ENCODE measurements at regions not wholly inside any gene's neighbourhood (a gene's known extent, or its start where the extent isn't known, plus 50 kb on each side); places are given as distances from the start of the nearest gene placed in this dataset.

GRCh38 chr3:110567029-110567428 is 504.6 kb upstream of the NECTIN3 start:
- ChIA-PET POLR2A (interaction anchor here (0.6 to 1.1 kb wide), 3 partner anchors 12 to 513 kb away, joined by 5 to 10 read pairs (median 7); no protein-coding TSS in a partner anchor), CTCF (no interaction called here)
- peak; percentile 34 for DNase-seq (ENCODE audit: low read depth, low spot score)
- no peaks in the 10 kb centered on the region for H3K27me3 ChIP-seq (ENCODE audit: control insufficient read depth, insufficient read depth, low read length)
- H3K9me3 ChIP-seq (ENCODE audit: control insufficient read depth, insufficient read depth, low read length), result peaks cover 3% of the 10 kb centered on the region; the same call in 1 of the 2 replicates
- no peak overlapping the region for H3K4me3 ChIP-seq (ENCODE audit: low read depth, low read length)
- no peak for TF ChIP-seq CTCF (IDR thresholded peaks at IDR 0.05; ENCODE audit: low read depth, low read length)
- no peak overlapping the region for H3K27ac ChIP-seq (ENCODE audit: low read depth, low read length)

GRCh38 chr3:110568246-110568645 is 503.4 kb upstream of the NECTIN3 start:
- no peak for TF ChIP-seq CTCF (IDR thresholded peaks at IDR 0.05; ENCODE audit: low read depth, low read length)
- ChIA-PET POLR2A (no interaction called here), CTCF (interaction anchor here (1.3 kb wide), 1 partner anchor 512 kb away, joined by 3 read pairs; no protein-coding TSS in a partner anchor)
- Histone ChIP-seq H3K9me3 (ENCODE audit: control insufficient read depth, insufficient read depth, low read length) (no peaks in the 10 kb centered on the region; the same call in 1 of the 2 replicates), H3K27me3 (ENCODE audit: control insufficient read depth, insufficient read depth, low read length) (no peaks in the 10 kb centered on the region), H3K27ac (ENCODE audit: low read depth, low read length) (no peak overlapping the region), H3K4me3 (ENCODE audit: low read depth, low read length) (no peak overlapping the region)
- DNase-seq (ENCODE audit: low read depth, low spot score), result peak; percentile 49

- H3K9me3 ChIP-seq (ENCODE audit: control insufficient read depth, insufficient read depth, low read length), result no peaks in the 10 kb centered on the region; the same call in none of the 2 replicates
- DNase-seq (ENCODE audit: low read depth, low spot score), result no peak
- no peak overlapping the region for H3K4me3 ChIP-seq (ENCODE audit: low read depth, low read length)
- ChIA-PET POLR2A (no interaction called here), CTCF (interaction anchor here (0.6 to 1.3 kb wide), 2 partner anchors 447 to 511 kb away, joined by 3 read pairs; no protein-coding TSS in a partner anchor)
- no peaks in the 10 kb centered on the region for H3K27me3 ChIP-seq (ENCODE audit: control insufficient read depth, insufficient read depth, low read length)
- H3K27ac ChIP-seq (ENCODE audit: low read depth, low read length), result no peak overlapping the region
- TF ChIP-seq CTCF (IDR thresholded peaks at IDR 0.05; ENCODE audit: low read depth, low read length), result no peak
Measured at GRCh38 chr3:110569073-110569472, 502.5 kb upstream of the NECTIN3 start.

GRCh38 chr3:110575702-110576101 is 495.9 kb upstream of the NECTIN3 start:
- no peak for DNase-seq (ENCODE audit: low read depth, low spot score)
- Histone ChIP-seq H3K27ac (ENCODE audit: low read depth, low read length) (no peak overlapping the region), H3K27me3 (ENCODE audit: control insufficient read depth, insufficient read depth, low read length) (no peaks in the 10 kb centered on the region), H3K4me3 (ENCODE audit: low read depth, low read length) (no peak overlapping the region), H3K9me3 (ENCODE audit: control insufficient read depth, insufficient read depth, low read length) (no peaks in the 10 kb centered on the region; the same call in none of the 2 replicates)
- POLR2A ChIA-PET, result interaction anchor here (1.0 kb wide), 1 partner anchor 49 kb away, joined by 3 read pairs; no protein-coding TSS in a partner anchor
- CTCF ChIA-PET, result interaction anchor here (1.5 kb wide), 1 partner anchor 505 kb away, joined by 3 read pairs; no protein-coding TSS in a partner anchor
- TF ChIP-seq CTCF (IDR thresholded peaks at IDR 0.05; ENCODE audit: low read depth, low read length), result no peak

- CTCF ChIA-PET, result no interaction called here
- H3K9me3 ChIP-seq (ENCODE audit: control insufficient read depth, insufficient read depth, low read length), result no peaks in the 10 kb centered on the region; the same call in none of the 2 replicates
- H3K27ac ChIP-seq (ENCODE audit: low read depth, low read length), result peak overlapping the region; percentile 95
- no peaks in the 10 kb centered on the region for H3K27me3 ChIP-seq (ENCODE audit: control insufficient read depth, insufficient read depth, low read length)
- TF ChIP-seq CTCF (IDR thresholded peaks at IDR 0.05; ENCODE audit: low read depth, low read length), result no peak
- POLR2A ChIA-PET, result interaction anchor here (0.6 to 1.4 kb wide), 2 partner anchors 22 to 50 kb away, joined by 3 to 4 read pairs; no protein-coding TSS in a partner anchor
- no peak overlapping the region for H3K4me3 ChIP-seq (ENCODE audit: low read depth, low read length)
- peak; percentile 76 for DNase-seq (ENCODE audit: low read depth, low spot score)
Measured at GRCh38 chr3:110576960-110577359, 494.7 kb upstream of the NECTIN3 start.

Measured in AG04450 (cell line).